ENCODE measurements at regions not wholly inside any gene's neighbourhood (a gene's known extent, or its start where the extent isn't known, plus 50 kb on each side); places are given as distances from the start of the nearest gene placed in this dataset.
"Not testable (repeated sequence)": the region's sequence is repeated elsewhere in the genome, so short reads cannot be mapped to it uniquely, and the experiment has no call there.

DNA sequence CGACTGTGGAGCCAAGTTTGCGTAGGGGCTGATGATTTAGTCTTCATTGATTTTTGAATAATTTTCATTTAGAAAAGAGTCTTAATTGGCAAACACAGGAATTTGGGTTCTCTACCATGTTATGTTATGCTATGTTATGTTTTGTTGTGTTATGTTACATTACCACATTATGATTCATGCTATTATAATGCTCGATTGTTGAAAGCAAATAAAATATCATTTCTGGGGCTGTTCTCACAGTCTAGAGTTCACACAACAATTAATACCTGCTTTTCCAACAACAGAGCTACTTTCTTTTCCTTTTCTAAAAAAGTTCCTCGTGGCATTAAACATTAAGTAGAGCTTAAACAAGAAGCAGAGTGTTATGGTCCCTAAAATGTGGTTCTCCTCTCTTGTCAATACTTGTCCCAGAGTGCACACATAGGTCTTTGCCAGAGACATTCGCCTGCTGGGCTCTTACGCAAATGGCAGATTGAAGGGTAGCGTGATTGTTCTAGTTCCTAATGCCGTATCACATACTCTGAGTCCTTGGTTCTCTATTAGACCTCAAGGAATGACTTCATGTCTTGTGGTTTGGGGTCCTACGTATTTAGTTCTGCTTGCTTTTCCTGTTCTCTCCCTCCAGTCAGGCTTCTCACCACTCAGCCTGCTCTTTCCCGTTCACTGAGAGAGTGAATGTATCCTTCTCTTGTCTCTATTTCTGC lies 370.3 kb downstream of the CD109 start:
- intact Hi-C loops (cut with DNase I), result no loop called here
- DNase-seq, result no peak

DNA sequence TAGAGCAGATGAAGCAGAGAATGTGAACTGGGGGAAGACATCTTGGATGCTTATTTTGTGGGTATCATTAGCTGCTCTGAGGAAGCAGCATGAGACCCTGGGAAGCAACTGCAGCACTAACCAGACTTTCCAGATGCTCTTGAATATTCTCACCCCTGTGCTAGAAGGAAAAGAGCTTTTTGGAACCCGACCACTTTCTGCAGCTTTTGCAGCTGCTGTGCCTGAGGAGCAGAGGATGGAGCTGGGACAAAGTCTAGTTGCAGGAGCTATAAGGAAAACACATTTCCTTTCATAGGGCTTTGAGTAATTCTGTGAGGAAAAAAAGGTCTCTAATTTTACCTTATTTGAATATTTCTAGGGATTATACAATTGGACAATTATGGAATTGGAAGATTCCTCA lies 369.7 kb downstream of the CD109 start:
- intact Hi-C loops (cut with DNase I), result no loop called here
- no peak for DNase-seq

DNA sequence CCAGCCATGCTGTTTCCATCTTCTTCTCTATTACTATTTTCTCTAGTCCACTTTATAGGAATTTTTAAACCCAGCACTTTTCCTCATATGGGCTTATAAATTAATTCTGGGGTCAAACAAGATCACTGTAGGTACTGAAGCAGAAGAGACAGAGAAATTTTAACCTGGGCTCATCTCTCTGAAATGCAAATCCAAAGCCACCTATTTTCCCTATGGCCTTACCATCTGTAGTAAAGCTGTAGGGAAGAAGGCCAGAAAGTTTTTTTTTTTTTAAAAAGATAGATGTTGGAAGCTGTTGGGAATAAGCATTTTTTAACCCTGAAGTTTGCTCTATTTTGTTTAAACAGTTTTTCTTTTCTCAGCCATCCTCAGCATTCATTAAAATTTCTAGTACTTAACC lies 367.4 kb downstream of the CD109 start:
- DNase-seq, result no peak
- intact Hi-C loops (cut with DNase I), result no loop called here

DNA sequence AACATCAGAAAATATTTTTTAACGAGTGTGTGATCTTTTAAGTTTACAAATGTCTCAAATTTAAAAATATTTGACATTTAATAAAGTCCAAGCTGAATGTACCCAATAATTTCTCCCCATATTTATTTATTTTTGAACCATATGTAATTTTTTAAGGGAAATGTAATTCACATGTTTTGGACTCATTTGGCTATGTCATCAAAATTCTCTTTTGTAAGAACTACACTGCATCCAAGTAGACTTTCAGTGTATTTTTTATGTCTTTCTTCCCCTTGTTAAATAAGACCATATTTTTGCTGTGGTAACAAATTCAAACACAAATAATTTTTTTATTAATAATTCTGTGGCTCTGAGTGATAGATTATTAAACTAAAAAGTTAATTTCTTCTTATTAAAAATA lies 365.2 kb downstream of the CD109 start:
- no peak for DNase-seq
- intact Hi-C loops (cut with DNase I), result no loop called here

DNA sequence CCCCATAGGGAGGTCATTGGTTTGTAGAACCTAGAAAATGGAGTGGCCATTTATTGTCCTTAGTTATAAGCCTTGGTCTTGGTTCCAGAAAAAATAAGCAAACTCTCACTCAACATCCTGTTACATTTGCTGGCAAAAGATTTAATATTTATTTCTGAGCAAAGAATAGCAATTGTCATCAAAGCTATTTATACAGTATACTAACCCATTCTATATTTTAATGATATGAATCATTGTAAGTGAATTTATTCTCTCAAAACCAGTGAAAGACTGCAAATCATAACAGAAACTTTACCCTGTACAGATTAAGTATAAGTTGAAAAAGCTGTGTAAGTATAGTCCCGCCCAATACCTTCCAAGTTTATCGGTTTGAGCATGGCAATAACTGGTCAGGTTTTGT lies 364.4 kb downstream of the CD109 start:
- DNase-seq, result no peak
- intact Hi-C loops (cut with DNase I), result no loop called here

DNA sequence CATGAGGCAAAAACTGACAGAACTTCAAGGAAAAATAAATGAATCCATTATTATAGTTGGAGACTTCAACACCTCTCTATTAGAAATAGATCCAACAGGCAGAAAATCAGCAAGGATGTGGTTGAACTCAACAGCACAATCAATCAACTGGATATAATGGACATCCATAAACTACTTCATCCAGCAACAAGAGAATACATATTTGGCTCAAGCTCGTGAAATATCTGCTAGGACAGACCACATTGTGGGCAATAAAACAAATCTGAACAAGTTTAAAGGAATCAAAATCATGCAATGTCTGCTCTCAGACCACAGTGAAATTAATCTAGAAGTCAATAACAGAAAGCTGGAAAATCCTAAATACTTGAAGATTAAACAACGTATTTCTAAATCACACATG lies 362.6 kb downstream of the CD109 start:
- DNase-seq, result no peak
- intact Hi-C loops (cut with DNase I), result no loop called here

DNA sequence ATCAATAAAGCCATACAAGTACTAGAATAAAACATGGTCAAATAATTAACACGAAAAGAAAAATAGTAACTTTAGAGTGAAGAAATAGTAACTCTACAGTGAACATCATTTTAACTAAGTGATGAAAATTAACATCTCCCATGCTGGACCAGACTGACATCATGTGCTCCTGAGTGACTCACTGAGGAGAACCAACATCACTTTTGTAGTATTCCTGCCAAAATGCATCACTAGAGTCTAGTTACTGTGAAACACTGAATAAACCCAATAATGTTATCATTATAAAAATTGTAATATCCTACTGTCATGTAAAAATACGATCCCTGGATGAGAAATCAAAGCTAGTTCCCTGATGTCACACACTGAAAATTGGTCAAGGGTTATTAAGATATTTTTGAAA lies 361.3 kb downstream of the CD109 start:
- DNase-seq, result no peak
- intact Hi-C loops (cut with DNase I), result no loop called here

DNA sequence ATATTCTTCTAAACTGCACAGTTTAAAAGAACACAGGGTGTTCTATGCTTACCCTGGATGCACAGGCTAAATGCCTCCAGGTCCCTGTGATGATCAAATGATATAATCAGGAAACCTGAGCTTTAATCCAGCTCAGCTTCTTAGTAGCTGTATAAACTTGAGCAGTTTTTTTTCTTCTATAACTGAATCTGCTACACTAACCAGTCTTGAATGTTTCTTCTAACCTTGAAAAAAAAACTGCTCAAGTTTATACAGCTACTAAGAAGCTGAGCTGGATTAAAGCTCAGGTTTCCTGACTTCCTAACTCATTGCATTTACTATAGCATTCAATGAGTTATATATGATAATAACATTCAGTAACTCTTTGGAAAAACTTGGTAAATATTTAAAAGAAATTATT lies 358.2 kb downstream of the CD109 start:
- intact Hi-C loops (cut with DNase I), result no loop called here
- DNase-seq, result no peak

DNA sequence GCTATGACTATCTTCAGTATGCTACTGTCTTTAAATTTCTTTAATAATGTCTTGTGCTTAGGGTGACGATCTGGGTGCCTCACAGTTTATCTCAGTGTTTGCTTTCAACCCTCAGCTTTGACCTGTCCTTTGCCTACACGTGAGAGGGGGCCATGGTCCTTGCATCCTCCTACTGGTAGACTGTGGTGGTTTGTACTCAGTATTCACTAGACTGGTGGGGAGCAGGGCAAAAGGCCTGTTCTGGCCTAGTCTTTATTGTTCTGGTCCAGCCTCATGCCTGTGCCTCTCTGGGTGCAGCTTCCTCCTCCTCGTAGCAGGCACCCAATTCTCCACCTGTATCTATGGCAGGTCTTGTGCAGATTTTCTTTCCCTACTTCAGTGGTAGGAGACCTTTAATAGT lies 354.9 kb downstream of the CD109 start:
- intact Hi-C loops (cut with DNase I), result no loop called here
- DNase-seq, result no peak

DNA sequence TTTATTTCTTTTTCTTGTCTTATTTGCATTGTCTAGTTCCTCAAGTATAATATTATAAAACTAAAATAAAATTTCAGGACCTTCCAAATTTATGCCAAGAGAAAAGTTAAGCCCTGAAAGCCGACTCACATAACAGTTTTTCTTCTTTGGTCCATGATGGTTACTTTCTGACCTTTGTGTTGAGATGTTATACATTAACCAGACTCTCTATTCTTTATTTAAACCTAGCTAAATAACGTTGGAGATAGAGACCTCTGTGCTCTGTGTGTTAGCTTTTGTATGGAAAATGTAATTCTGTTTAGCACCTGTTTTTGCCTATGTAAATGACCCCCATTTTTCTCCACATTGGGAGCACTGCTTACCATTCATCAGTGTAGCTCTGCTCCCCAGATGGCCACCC lies 352.4 kb downstream of the CD109 start:
- intact Hi-C loops (cut with DNase I), result no loop called here
- DNase-seq, result no peak

DNA sequence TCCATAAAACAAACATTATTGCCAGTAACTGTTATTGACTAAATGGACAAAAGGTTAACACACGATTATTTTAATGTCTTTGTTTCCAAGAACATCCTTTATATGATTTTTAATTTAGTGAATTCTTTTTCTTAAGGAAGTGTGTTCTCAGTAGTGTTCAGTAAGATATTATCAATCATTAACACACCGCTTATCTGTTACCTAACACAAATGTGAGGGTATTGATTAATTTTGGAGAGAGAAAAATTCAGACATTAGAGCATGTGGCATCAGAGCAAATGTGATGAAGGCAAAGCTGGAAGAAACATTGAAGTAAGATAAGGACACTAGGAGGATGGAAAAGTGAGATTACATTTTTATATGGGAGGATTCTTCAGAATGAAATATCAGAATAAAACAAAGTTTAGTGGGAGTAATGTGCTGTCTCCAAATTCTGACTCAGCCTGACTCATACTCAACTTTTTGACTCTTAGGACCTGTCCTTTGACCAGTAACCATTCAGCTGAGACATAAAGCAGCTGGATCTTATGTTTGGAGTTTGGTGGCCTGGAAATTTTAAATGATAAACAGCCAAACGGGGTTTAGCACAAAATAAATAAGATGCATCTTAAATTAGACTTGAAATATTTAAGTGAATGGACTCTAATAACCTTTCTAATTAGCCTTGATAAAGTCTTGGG lies 348.6 kb downstream of the CD109 start:
- intact Hi-C loops (cut with DNase I), result no loop called here
- no peak for DNase-seq

DNA sequence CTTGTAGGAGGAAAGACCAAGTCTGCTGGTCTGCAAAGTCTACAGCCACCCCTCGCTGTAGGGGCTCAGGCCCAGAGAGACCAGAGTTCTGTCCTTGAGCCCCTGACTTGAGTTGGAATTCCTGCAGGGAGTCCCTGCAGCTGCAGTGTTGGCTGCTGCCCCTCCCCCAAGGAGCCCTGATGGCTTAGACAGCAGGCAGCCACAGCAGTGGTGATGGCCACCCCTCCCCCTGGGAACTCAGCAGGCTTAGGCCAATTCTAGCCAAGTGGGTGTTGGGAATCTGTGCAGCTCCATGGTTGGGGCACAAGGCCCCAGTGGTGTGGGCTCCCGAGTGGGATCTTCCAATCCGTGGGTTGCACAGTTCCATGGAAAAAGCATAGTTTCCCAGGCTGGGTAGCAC lies 345.4 kb downstream of the CD109 start:
- intact Hi-C loops (cut with DNase I), result no loop called here
- DNase-seq, result no peak

DNA sequence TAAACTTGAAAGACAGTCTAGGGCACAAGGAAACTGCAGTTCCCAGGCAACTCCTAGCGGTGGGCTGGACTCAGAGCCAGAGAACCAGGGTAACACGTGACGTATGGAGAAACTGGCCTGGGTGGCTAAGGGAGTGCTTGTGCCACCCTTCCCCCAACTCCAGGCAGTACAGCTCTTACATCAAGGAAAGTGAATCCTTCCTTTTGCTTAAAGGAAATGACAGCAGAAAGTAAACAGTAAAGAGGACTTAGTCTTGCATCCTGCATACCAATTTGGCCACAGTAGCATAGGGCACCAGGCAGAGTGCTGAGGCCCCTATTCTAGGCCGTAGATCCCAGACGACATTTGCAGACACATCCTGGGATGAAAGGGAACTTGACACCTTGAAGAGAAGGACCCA lies 322.8 kb downstream of the CD109 start:
- DNase-seq, result no peak
- intact Hi-C loops (cut with DNase I), result no loop called here

DNA sequence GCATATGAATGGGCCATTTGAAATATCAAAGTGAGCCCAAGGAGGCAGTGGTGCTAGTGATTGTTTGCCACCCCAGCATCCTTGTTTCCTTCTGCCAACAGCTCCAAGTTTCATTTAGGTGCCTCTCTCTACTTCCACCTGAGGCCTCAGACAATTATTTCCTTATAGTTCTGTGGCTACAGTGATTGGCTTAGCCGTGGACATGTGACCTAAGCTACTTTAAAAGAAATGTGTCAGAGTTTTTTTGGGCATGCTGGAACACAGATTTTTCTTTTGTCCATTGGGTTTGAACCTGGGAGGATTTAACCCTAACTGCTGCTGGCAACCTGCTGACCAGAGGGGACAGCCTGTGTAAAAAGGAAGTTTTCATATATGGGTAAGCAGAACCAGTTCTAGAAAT lies 319.4 kb downstream of the CD109 start:
- intact Hi-C loops (cut with DNase I), result no loop called here
- no peak for DNase-seq

DNA sequence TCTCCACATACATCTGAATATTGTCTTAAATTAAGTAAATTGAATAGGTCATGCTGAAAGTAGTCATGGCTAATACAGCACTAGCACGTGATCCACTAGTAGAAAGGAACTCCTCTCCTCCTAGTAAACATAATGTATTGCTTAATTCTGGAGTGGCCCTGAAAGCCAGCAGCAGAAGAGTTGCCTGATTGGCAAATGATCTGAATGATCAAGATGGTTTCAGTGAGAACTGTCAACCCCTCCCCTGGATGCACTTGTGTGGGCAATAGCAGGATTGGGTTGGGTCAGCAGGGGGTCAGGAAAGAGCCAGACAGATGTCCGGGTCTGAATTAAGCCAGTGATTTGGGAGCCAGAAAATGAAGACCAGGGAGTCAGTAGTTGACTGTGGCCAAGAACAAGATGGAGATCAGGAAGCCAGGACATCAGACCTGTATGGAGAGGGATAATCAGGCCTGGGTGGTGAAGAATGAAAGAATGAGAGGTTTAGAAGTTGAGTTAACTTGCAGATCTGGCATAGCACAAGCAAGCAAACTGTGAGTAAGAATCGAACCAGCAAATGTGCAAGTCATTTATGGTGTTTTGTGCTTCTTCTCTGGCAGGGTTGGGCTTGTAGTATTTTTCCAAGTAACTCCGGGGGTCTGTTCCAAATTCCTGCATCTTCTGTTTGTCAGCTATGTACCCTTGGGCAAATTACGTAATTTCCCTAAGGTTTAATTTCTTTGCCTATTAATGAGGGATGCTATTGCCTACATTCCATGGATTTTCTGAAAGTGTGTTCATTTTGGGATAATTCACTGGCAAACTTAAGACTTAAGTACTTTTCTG lies 304.9 kb downstream of the CD109 start:
- no peak for DNase-seq
- intact Hi-C loops (cut with DNase I), result no loop called here

DNA sequence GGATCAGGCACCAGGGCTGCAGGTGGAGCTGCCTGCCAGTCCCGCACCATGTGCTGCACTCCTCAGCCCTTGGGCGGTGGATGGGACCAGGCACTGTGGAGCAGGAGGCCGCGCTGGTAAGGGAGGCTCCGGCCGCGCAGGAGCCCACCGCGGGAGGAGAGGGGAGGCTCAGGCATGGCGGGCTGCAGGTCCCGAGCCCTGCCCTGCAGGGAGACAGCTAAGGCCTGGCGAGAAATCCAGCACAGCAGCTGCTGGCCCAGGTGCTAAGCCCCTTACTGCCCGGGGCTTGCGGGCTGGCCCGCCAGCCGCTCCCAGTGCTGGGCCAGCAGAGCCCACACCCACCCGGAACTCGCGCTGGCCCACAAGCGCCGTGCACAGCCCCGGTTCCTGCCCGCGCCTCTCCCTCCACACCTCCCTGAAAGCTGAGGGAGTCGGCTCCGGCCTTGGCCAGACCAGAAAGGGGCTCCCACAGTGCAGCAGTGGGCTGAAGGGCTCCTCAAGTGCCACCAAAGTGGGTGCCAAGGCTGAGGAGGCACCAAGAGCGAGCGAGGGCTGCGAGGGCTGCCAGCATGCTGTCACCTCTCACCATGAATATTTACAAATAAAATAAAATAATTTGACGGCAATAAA lies 294.7 kb downstream of the CD109 start:
- intact Hi-C loops (cut with DNase I); DNase-seq: not testable (repeated sequence)

DNA sequence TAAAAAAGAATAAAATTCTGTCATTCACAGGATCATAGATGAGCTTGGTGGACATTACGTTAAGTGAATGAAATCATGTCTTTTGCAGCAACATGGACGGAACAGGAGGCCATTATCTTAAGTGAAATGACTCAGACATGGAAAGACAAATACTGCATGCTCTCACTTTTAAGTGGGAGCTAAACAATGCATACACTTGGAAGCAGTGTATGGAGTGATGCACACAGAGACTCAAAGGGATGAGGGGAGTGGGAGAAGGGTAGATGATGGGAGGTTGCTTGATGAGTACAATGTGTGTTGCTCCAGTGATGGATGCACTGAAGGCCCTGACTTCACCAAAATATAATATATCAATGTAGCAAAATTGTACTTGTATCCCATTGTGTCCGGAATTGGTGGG lies 293.4 kb downstream of the CD109 start:
- DNase-seq, result no peak
- intact Hi-C loops (cut with DNase I), result no loop called here

DNA sequence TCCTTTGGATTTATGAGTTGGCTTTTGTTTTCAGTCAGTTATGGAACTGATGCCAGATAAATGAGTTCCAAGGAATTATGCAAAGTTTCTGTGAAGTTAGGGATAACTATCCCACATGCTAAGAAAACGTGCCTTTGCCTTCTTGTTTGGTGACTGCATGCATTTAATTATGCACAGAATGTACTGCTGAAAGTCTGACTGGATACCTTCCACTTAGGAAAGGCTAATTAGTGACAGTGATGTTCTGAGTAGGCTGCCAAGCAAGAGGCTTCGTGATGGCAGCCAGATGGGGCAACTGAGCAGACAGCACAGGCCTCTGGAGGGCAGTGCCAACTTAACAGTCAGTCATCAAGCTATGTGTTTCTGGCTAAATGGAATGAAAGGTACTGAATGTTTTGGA lies 289.9 kb downstream of the CD109 start:
- DNase-seq, result no peak
- intact Hi-C loops (cut with DNase I), result no loop called here

DNA sequence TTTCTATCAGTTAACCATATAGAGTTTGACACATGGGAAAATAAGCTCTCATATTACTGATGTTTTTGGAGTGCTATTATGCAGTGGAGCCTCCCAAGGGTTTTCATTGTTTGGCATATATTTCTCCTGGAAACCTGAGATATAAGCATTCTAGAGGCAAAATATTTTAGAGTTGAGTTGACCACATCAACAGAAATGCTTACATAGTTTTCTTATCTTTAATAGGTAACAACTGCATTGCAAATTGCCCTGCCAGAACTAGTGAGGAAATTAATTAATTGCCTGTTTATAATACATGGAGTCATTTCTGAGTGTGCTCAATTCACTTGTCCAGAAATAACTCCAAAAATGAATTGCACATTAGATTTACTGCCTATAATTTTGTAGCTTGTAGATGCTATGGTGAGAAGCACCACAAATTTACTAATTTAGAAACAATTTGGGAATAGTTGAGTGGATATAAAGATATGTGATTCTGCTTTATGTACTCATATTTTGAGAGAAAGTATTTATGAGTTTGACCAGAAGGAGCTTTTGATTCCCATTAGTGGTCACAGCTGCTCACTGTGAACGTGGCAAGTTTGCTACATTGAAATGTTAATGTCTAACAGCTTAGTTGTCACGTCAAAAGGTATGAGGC lies 288.7 kb downstream of the CD109 start:
- intact Hi-C loops (cut with DNase I), result no loop called here
- no peak for DNase-seq

DNA sequence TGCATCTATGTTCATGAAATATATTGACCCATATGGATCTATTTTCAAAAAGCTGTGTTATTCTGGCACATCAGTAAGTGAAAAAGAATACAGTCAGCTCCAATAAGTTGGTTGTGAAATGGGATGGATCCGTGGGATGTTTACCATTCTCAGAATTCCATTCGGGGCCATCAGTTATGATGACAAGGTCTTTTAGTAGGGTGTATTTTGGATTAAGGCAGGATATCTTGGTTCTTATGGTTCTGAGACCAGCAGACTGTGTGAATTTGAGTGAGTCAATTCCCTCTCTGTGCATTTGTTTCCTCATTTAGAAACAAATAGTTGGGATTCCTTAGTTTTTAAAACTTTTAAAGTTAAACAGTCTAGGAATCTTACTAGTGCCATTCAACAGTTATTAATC lies 287.4 kb downstream of the CD109 start:
- no peak for DNase-seq
- intact Hi-C loops (cut with DNase I), result no loop called here

All from head of caudate nucleus (tissue), 42 donors.